ENCODE measurements at regions not wholly inside any gene's neighbourhood (a gene's known extent, or its start where the extent isn't known, plus 50 kb on each side); places are given as distances from the start of the nearest gene placed in this dataset.

GRCh38 chr3:34635352-34635850, 837.0 kb downstream of the PDCD6IP start:
- WGBS, 2 donors: 85 to 87% methylated on average over 11 of the region's 11 CpGs
- Histone ChIP-seq H3K4me1 (no peaks in the 10 kb centered on the region), H3K9me3 (no peaks in the 10 kb centered on the region), H3K27ac (no peak overlapping the region), H3K36me3 (no peaks in the 10 kb centered on the region), H3K4me3 (no peak overlapping the region), H3K27me3 (no peaks in the 10 kb centered on the region)
- intact Hi-C loops (cut with DNase I): no loop called here
- TF ChIP-seq CTCF (IDR thresholded peaks at IDR 0.05) (no peak), EP300 (IDR thresholded peaks at IDR 0.05) (no peak)
- no peak for DNase-seq

- H3K4me3 ChIP-seq: no peak overlapping the region
- DNase-seq: no peak
- 54 to 74% methylated on average over 5 of the region's 5 CpGs for WGBS, 2 donors
- intact Hi-C loops (cut with DNase I): no loop called here
- H3K9me3 ChIP-seq: no peaks in the 10 kb centered on the region
- H3K27me3 ChIP-seq: no peaks in the 10 kb centered on the region
- H3K27ac ChIP-seq: no peak overlapping the region
- TF ChIP-seq POLR2A (IDR thresholded peaks at IDR 0.05): no peak
- TF ChIP-seq CTCF (IDR thresholded peaks at IDR 0.05): no peak
- no peaks in the 10 kb centered on the region for H3K36me3 ChIP-seq
- no peaks in the 10 kb centered on the region for H3K4me1 ChIP-seq
Observed at GRCh38 chr3:34646911-34647460, 848.6 kb downstream of the PDCD6IP start.

GRCh38 chr3:34650131-34650530, 851.7 kb downstream of the PDCD6IP start:
- intact Hi-C loops (cut with DNase I): no loop called here
- WGBS, 2 donors: 79 to 88% methylated on average over 4 of the region's 4 CpGs
- H3K27ac ChIP-seq: no peak overlapping the region
- H3K36me3 ChIP-seq: no peaks in the 10 kb centered on the region
- H3K4me1 ChIP-seq: no peaks in the 10 kb centered on the region
- H3K4me3 ChIP-seq: no peak overlapping the region
- DNase-seq: no peak
- no peaks in the 10 kb centered on the region for H3K27me3 ChIP-seq
- no peak for TF ChIP-seq EP300 (IDR thresholded peaks at IDR 0.05)
- TF ChIP-seq POLR2AphosphoS5 (IDR thresholded peaks at IDR 0.05): no peak
- TF ChIP-seq CTCF (IDR thresholded peaks at IDR 0.05): no peak
- no peak for TF ChIP-seq POLR2A (IDR thresholded peaks at IDR 0.05)
- no peaks in the 10 kb centered on the region for H3K9me3 ChIP-seq

GRCh38 chr3:34668915-34669314, 870.5 kb downstream of the PDCD6IP start:
- 75 to 90% methylated on average over 3 of the region's 3 CpGs for WGBS, 2 donors
- H3K4me1 ChIP-seq: no peaks in the 10 kb centered on the region

More at GRCh38 chr3:34668915-34669314, 870.5 kb downstream of the PDCD6IP start:
- TF ChIP-seq POLR2A (IDR thresholded peaks at IDR 0.05) (no peak), POLR2AphosphoS5 (IDR thresholded peaks at IDR 0.05) (no peak), CTCF (IDR thresholded peaks at IDR 0.05) (no peak), EP300 (IDR thresholded peaks at IDR 0.05) (no peak)
- no peak for DNase-seq
- Histone ChIP-seq H3K4me3 (no peak overlapping the region), H3K36me3 (no peaks in the 10 kb centered on the region), H3K27ac (no peak overlapping the region), H3K27me3 (no peaks in the 10 kb centered on the region), H3K9me3 (no peaks in the 10 kb centered on the region)
- intact Hi-C loops (cut with DNase I): no loop called here

Measured in sigmoid colon (tissue), 6 donors.